ENCODE measurements at regions not wholly inside any gene's neighbourhood (a gene's known extent, or its start where the extent isn't known, plus 50 kb on each side); places are given as distances from the start of the nearest gene placed in this dataset.

GRCh38 chr5:128749136-128749898 is 211.3 kb upstream of the FBN2 start:
- no peak for DNase-seq (ENCODE audit: low spot score)
- no peak for TF ChIP-seq CTCF (IDR thresholded peaks at IDR 0.05)
- no peak for ATAC-seq (ENCODE audit: low FRiP score)

- ATAC-seq (ENCODE audit: low FRiP score) (no peak), DNase-seq (ENCODE audit: low spot score) (no peak)
- TF ChIP-seq CTCF (IDR thresholded peaks at IDR 0.05) = no peak
Measured at GRCh38 chr5:128750155-128750554, 212.1 kb upstream of the FBN2 start.

GRCh38 chr5:128757196-128757959 is 207.9 kb upstream of the SLC27A6 start:
- DNase-seq (ENCODE audit: low spot score) (no peak), ATAC-seq (ENCODE audit: low FRiP score) (no peak)
- no peak for TF ChIP-seq CTCF (IDR thresholded peaks at IDR 0.05)

- ATAC-seq (ENCODE audit: low FRiP score) (no peak), DNase-seq (ENCODE audit: low spot score) (no peak)
- TF ChIP-seq CTCF (IDR thresholded peaks at IDR 0.05) = no peak
Measured at GRCh38 chr5:128762661-128763306, 202.5 kb upstream of the SLC27A6 start.

GRCh38 chr5:128763321-128763720 is 202.0 kb upstream of the SLC27A6 start:
- ATAC-seq (ENCODE audit: low FRiP score) (no peak), DNase-seq (ENCODE audit: low spot score) (no peak)
- TF ChIP-seq CTCF (IDR thresholded peaks at IDR 0.05) = no peak

- DNase-seq (ENCODE audit: low spot score) (no peak), ATAC-seq (ENCODE audit: low FRiP score) (no peak)
- no peak for TF ChIP-seq CTCF (IDR thresholded peaks at IDR 0.05)
Measured at GRCh38 chr5:128764601-128765310, 200.5 kb upstream of the SLC27A6 start.

Data from omental fat pad (tissue), 3 donors.